GM12874 (cell line): ENCODE measurements at regions not wholly inside any gene's neighbourhood (a gene's known extent, or its start where the extent isn't known, plus 50 kb on each side); places are given as distances from the start of the nearest gene placed in this dataset.

Source experiments
- CTCF ChIP-seq: IDR thresholded peaks from 2 replicates; pipeline ENCODE4 v1.5.1; 2011; ENCODE audit warnings: low read depth, mild to moderate bottlenecking, control low read depth, low read length, moderate library complexity; ENCODE audit not compliant: insufficient read depth

GRCh38 chr14:104240434-104241157, 102.2 kb downstream of the KIF26A start:
- no peak for TF ChIP-seq CTCF

- TF ChIP-seq CTCF: no peak
These were observed 104.8 kb downstream of the KIF26A start for GRCh38 chr14:104243200-104243599.

- no peak for TF ChIP-seq CTCF
These were observed 106.0 kb downstream of the KIF26A start for GRCh38 chr14:104244221-104245011.

- TF ChIP-seq CTCF: no peak
These were observed 106.7 kb downstream of the KIF26A start for GRCh38 chr14:104245075-104245474.

GRCh38 chr14:104245723-104246122, 107.3 kb downstream of the KIF26A start:
- TF ChIP-seq CTCF: no peak

- no peak for TF ChIP-seq CTCF
These were observed 108.3 kb downstream of the KIF26A start for GRCh38 chr14:104246401-104247335.
